ENCODE measurements at regions not wholly inside any gene's neighbourhood (a gene's known extent, or its start where the extent isn't known, plus 50 kb on each side); places are given as distances from the start of the nearest gene placed in this dataset.

DNA sequence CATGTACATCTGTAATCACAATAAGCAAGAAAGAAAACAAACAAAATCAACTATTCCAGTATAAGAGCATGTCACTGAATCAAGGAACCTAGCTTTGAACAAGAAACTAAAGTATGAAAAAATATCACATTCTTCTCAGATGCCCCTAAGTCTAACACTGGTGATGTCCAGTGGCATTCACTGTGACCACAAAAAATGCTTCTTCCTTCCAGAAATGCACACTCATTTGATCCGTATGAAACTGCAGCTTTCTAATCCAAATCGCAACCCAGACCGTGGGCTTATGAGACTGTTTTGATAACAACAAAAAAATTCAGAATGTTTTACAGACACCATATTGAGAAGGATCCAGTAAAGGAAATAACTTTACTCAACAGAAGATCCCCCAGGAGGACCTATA, 320.1 kb upstream of the TARS1 start:
- TF ChIP-seq, protein P1, sequence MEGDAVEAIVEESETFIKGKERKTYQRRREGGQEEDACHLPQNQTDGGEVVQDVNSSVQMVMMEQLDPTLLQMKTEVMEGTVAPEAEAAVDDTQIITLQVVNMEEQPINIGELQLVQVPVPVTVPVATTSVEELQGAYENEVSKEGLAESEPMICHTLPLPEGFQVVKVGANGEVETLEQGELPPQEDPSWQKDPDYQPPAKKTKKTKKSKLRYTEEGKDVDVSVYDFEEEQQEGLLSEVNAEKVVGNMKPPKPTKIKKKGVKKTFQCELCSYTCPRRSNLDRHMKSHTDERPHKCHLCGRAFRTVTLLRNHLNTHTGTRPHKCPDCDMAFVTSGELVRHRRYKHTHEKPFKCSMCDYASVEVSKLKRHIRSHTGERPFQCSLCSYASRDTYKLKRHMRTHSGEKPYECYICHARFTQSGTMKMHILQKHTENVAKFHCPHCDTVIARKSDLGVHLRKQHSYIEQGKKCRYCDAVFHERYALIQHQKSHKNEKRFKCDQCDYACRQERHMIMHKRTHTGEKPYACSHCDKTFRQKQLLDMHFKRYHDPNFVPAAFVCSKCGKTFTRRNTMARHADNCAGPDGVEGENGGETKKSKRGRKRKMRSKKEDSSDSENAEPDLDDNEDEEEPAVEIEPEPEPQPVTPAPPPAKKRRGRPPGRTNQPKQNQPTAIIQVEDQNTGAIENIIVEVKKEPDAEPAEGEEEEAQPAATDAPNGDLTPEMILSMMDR (conservative IDR thresholded peaks at IDR 0.05; ENCODE audit: low read depth, low read length), result no peak
- TF ChIP-seq EZH2phosphoT487 (IDR thresholded peaks at IDR 0.05; ENCODE audit: borderline replicate concordance, low read length), result no peak

All from PC-3 (cell line).